WTC11 (cell line): ENCODE measurements at regions not wholly inside any gene's neighbourhood (a gene's known extent, or its start where the extent isn't known, plus 50 kb on each side); places are given as distances from the start of the nearest gene placed in this dataset.

ENCODE experiments used
- CTCF ChIP-seq: fragments of 200-600 bp; IDR thresholded peaks from 2 replicates; pipeline ENCODE4 v1.8.0; 2022; ENCODE audit warnings: antibody characterized with exemption
- TCF7 ChIP-seq: sonication (generic); formaldehyde crosslinking; IDR thresholded peaks from 2 replicates; pipeline ENCODE4 v1.8.0; 2022; ENCODE audit warnings: mild to moderate bottlenecking, low read depth, missing genetic modification reagents, moderate library complexity

DNA sequence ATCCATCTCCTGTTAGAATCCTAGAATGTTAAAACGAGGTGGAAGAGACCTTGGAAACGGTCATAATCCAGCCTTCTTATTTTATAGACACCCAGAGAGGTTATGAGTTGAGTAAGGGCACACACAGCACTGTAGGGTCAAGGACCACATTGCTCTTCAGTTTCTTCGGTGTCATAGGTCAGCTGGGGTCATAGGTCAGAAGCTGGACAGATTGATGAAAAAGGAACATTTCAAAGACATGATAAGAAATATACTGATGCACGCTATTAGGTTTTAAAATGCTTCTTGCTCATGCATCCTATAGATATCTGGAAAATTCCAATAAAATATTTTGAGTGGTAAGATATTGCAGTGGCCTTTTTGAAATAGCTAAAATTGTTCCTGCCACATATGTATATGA lies 60.0 kb upstream of the BMS1 start:
- TF ChIP-seq CTCF (no peak), TCF7 (no peak)
